BE2C (cell line): ENCODE measurements at regions not wholly inside any gene's neighbourhood (a gene's known extent, or its start where the extent isn't known, plus 50 kb on each side); places are given as distances from the start of the nearest gene placed in this dataset.

Experiments used
- DNase-seq: peaks from one replicate; pipeline ENCODE4 v3.0.0-alpha.2; 2020
- H3K27me3 ChIP-seq: fragments of 250-450 bp; sonication (Bioruptor Pico); 2 replicates; pipeline ENCODE4 v1.5.1; 2020; ENCODE audit warnings: mild to moderate bottlenecking
- H3K36me3 ChIP-seq: fragments of 250-450 bp; sonication (Bioruptor Pico); 2 replicates; pipeline ENCODE4 v1.5.1; 2020; ENCODE audit warnings: mild to moderate bottlenecking
- H3K4me1 ChIP-seq: fragments of 250-450 bp; sonication (Bioruptor Pico); 2 replicates; pipeline ENCODE4 v1.5.1; 2020
- H3K4me3 ChIP-seq: 2 replicates; pipeline ENCODE4 v1.5.1; 2011; ENCODE audit warnings: low read depth, low read length
- H3K9me3 ChIP-seq: fragments of 250-450 bp; sonication (Bioruptor Pico); 2 replicates; pipeline ENCODE4 v1.5.1; 2020
- CTCF ChIP-seq: IDR thresholded peaks from 2 replicates; pipeline ENCODE4 v1.5.1; 2012; ENCODE audit warnings: mild to moderate bottlenecking, low read depth, low read length

GRCh38 chr3:186458306-186459107 is 85.7 kb downstream of the CRYGS start:
- H3K27me3 ChIP-seq, result no peaks in the 10 kb centered on the region
- no peaks in the 10 kb centered on the region for H3K36me3 ChIP-seq
- peaks cover 13% of the 10 kb centered on the region for H3K4me1 ChIP-seq
- no peaks in the 10 kb centered on the region for H3K9me3 ChIP-seq
- no peak for TF ChIP-seq CTCF
- H3K4me3 ChIP-seq, result no peak overlapping the region
- DNase-seq, result no peak

- TF ChIP-seq CTCF, result no peak
- H3K9me3 ChIP-seq, result no peaks in the 10 kb centered on the region
- H3K36me3 ChIP-seq, result no peaks in the 10 kb centered on the region
- H3K4me1 ChIP-seq, result peaks cover 13% of the 10 kb centered on the region
- no peak for DNase-seq
- no peak overlapping the region for H3K4me3 ChIP-seq
- no peaks in the 10 kb centered on the region for H3K27me3 ChIP-seq
Measured at GRCh38 chr3:186457236-186457635, 86.9 kb downstream of the CRYGS start.

- Histone ChIP-seq H3K4me1 (peaks cover 13% of the 10 kb centered on the region), H3K9me3 (no peaks in the 10 kb centered on the region), H3K36me3 (no peaks in the 10 kb centered on the region), H3K27me3 (no peaks in the 10 kb centered on the region), H3K4me3 (no peak overlapping the region)
- no peak for DNase-seq
- TF ChIP-seq CTCF, result no peak
Measured at GRCh38 chr3:186456731-186457191, 87.4 kb downstream of the CRYGS start.

- Histone ChIP-seq H3K36me3 (no peaks in the 10 kb centered on the region), H3K4me1 (peaks cover 13% of the 10 kb centered on the region), H3K9me3 (no peaks in the 10 kb centered on the region), H3K4me3 (no peak overlapping the region), H3K27me3 (no peaks in the 10 kb centered on the region)
- TF ChIP-seq CTCF, result no peak
- DNase-seq, result no peak
Measured at GRCh38 chr3:186454881-186455703, 89.1 kb downstream of the CRYGS start.

- no peaks in the 10 kb centered on the region for H3K9me3 ChIP-seq
- no peak overlapping the region for H3K4me3 ChIP-seq
Measured at GRCh38 chr3:186453531-186453930, 90.6 kb downstream of the CRYGS start.

More at GRCh38 chr3:186453531-186453930, 90.6 kb downstream of the CRYGS start:
- no peak for DNase-seq
- no peaks in the 10 kb centered on the region for H3K36me3 ChIP-seq
- H3K4me1 ChIP-seq, result peaks cover 17% of the 10 kb centered on the region
- H3K27me3 ChIP-seq, result no peaks in the 10 kb centered on the region
- TF ChIP-seq CTCF, result no peak
